Esophagus muscularis mucosa (tissue), 4 donors: ENCODE measurements at regions not wholly inside any gene's neighbourhood (a gene's known extent, or its start where the extent isn't known, plus 50 kb on each side); places are given as distances from the start of the nearest gene placed in this dataset.

Experiments used
- EP300 ChIP-seq: sonication (generic); formaldehyde crosslinking; IDR thresholded peaks from one replicate; pipeline ENCODE4 v1.6.1; 2017; ENCODE audit warnings: antibody characterized with exemption
- POLR2A ChIP-seq: fragments of 450-650 bp; IDR thresholded peaks from one replicate; pipeline ENCODE4 v1.6.1; 2017; ENCODE audit warnings: antibody characterized with exemption, moderate library complexity, mild to moderate bottlenecking, low read depth
- POLR2AphosphoS5 ChIP-seq, 2 donors: sonication (generic); formaldehyde crosslinking; IDR thresholded peaks; one replicate each; pipeline ENCODE4 v1.6.1; 2017; ENCODE audit warnings: antibody characterized with exemption in 2 of 2
- TF ChIP-seq, protein P1 (sequence below), 3 experiments: fragments of 200-600 bp in 2 of 3; fragments of 450-650 bp in 1 of 3; sonication (generic) in 2 of 3; IDR thresholded peaks; one replicate each; pipeline ENCODE4 v1.5.1; 2017 to 2019; ENCODE audit warnings: antibody characterized with exemption in 3 of 3, mild to moderate bottlenecking in 2 of 3, moderate library complexity in 1 of 3

DNA sequence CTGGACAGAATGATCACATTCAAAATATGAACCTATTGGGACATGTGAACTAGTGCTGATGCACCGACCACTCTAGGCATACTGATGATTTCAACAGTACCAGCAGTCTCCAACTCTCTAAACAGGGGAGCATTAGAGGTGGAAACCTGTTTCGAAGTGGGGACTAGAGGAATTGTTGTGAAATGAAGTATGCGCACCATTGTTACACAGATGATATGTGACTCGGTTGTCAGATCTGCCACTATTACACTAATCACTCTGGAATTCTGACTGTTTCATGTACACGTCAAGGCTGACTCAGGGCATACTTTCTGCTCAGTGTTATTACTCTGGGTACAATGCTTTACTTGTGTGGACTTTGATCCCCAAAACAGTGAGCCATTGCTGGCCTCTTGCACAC is 198.2 kb upstream of the UBE2E2 start:
- TF ChIP-seq, protein P1, sequence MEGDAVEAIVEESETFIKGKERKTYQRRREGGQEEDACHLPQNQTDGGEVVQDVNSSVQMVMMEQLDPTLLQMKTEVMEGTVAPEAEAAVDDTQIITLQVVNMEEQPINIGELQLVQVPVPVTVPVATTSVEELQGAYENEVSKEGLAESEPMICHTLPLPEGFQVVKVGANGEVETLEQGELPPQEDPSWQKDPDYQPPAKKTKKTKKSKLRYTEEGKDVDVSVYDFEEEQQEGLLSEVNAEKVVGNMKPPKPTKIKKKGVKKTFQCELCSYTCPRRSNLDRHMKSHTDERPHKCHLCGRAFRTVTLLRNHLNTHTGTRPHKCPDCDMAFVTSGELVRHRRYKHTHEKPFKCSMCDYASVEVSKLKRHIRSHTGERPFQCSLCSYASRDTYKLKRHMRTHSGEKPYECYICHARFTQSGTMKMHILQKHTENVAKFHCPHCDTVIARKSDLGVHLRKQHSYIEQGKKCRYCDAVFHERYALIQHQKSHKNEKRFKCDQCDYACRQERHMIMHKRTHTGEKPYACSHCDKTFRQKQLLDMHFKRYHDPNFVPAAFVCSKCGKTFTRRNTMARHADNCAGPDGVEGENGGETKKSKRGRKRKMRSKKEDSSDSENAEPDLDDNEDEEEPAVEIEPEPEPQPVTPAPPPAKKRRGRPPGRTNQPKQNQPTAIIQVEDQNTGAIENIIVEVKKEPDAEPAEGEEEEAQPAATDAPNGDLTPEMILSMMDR (IDR thresholded peaks at IDR 0.05), result no peak
- TF ChIP-seq EP300 (no peak), POLR2A (no peak), POLR2AphosphoS5 (IDR thresholded peaks at IDR 0.05) (no peak)
